ENCODE measurements at regions not wholly inside any gene's neighbourhood (a gene's known extent, or its start where the extent isn't known, plus 50 kb on each side); places are given as distances from the start of the nearest gene placed in this dataset.
"Not testable (repeated sequence)": the region's sequence is repeated elsewhere in the genome, so short reads cannot be mapped to it uniquely, and the experiment has no call there.

DNA sequence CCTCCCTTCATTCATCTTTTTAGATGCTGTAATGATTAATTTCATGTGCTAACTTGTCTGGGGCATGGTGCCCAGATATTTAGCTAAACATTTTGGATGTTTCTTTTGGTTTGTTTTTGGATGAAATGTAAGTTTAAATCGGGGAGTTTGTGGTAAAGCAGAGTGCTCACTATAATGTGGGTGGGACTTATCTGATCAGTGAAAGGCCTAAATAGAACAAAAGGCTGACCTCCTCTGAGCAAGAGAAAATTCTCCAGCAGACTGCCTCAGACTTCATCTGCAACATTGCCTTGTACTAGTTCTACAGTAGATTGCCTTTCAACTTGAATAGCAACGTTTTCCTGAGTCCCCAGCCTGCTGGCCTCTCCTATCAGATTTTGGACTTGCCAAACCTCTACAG, 183.6 kb downstream of the S1PR1 start:
- DNase-seq (ENCODE audit: low read depth) = no peak

DNA sequence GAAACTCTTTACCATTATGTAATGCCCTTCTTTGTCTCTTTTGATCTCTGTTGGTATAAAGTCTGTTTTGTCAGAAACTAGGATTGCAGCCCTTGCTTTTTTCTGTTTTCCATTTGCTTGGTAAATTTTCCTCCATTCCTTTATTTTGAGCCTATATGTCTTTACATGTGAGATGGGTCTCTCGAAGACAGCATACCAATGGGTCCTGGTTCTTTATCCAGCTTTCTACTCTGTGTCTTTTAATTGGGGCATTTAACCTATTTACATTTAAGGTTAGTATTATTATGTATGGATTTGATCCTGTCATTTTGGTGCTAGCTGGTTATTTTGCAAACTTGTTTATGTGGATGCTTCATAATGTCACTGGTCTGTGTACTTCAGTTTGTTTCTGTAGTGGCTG, 191.3 kb downstream of the S1PR1 start:
- DNase-seq (ENCODE audit: low read depth) = not testable (repeated sequence)

DNA sequence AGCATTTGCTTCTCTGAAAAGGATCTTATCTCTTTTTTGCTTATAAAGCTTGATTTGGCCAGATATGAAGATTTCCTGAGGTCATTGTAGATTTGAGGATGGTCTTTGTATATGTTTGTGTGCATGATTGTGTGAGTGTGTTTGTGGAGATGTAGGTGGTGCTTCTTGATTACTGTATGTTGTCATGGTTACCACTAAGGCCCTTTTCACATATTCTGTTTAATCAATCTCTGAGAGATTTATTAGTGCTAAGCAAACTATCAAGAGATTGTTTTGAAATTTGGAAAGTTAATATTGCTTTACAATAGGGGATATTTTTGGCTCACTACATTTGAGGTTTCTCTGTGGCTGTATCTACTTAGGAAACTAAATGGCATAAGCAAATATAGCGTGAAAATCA, 191.7 kb downstream of the S1PR1 start:
- DNase-seq (ENCODE audit: low read depth) = no peak

DNA sequence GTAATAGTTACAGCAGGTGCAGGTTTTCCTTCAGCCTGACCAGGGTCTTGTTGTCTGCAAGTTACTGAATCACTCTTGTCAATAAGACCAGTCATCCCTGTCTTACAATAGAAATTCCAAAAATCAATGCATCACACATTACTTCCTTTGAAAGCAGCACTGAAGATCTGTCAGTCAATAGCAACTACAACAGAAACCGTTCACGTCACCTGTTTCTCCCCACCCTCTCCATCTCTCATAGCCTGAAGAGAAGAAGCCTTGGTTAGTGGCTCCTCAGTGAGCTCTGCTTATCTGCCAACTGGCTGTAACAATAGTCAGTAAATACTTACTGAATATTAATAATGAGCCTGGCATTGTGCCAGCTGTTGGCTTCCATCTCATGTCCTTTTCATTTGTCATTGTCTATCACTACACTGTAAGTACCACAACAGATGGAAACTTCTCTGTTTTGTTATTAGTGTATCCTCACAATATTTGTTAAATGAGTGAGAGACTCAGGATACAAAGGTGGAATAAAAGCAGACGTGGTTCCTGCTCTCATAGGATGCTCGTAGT, 195.2 kb downstream of the S1PR1 start:
- no peak for DNase-seq (ENCODE audit: low read depth)

GRCh38 chr1:101435831-101436511, 199.2 kb downstream of the S1PR1 start:
- DNase-seq (ENCODE audit: low read depth) = no peak

DNA sequence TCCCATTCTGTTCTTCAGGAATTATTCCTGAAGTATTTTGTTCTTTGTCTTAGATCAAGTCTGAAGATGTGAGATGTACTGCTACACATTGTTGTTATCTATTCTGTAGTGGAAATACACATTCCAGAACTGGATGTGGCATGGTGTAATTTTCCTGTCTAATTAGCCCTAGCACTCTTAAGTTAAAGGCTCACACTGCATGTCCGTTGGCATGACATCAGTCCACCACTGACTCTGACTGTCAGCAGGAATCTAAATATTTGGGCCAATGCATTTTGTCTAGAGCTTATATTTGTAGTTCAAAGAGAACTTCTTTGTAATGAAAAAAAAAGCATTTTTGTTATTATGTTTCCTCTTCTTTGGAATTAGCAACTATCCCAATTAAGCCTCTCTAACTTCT, 201.0 kb downstream of the S1PR1 start:
- DNase-seq (ENCODE audit: low read depth) = no peak

DNA sequence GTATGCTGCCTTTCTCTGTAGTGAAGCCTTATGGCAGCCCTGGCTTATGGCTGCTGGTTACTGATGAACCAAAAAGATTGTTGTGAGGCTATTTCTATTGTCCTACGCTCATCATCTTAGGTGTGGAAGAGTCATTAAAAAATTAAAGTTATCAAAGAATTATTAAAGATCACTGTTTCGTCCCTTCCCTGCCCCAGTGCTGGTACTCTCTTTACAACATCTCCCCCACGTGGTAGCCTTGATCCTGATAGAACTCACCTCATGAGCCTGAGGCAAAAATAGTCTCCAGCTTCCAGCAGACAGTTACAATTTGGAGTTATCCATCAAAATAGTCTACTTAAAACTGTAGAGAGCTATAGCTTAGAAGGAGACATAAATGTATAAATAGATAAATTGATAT, 201.5 kb downstream of the S1PR1 start:
- no peak for DNase-seq (ENCODE audit: low read depth)

DNA sequence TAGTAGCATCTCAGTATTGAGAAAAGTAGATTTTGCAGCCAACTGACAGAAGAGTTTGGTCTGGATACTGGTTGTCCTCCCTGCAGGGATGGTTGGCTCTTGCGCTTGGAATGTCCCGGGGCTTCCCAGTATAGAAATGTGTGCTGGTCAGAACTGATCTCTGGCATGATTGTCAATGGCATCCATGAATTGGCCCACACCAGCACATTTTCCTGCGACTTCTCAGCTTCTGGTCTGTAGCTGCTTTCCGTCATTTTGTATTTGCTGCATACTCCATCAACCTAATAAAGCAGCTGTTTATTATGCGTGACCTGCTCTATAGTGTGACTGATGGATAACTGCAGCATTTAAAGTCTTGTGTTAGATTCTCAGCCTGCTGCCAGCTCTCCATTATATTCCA, 203.7 kb downstream of the S1PR1 start:
- no peak for DNase-seq (ENCODE audit: low read depth)

- no peak for DNase-seq (ENCODE audit: low read depth)
Measured at GRCh38 chr1:101444381-101444780, 207.6 kb downstream of the S1PR1 start.

DNA sequence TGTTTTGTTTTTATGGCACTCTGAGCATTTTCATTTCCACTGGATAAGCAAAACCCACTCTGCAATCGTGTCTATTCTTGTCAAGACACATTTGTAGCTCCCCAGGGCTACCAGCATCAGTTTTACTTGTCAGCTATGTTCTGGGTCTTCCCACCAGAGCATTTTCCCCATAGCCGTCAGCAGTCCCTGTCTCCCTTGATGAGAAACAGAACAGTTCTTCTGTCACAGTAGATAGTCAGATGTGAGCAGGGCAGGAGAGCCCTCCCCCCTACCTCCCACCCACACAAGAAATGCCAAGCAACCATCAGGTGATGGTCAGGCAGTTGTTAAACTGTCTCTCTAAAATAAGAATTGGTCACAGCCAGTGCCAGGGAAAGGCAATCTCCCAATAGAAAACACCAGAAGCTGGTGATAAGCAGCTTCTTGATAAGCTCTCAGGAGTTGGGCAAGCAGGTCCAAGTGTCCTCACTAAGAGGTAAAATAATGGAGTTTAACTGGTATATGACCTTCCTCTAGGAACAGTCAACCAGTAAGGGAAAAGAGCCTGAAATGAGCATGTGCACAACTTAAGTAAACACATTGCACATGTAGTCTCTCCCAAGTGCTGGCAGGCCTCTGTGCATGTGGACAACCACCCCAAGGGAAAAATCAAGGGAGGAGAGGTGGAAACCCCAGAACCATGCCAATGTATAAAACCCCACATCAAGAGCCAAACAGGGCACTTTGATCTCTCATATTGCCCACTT, 208.2 kb downstream of the S1PR1 start:
- DNase-seq (ENCODE audit: low read depth) = no peak

GRCh38 chr1:101448018-101448417, 211.2 kb downstream of the S1PR1 start:
- no peak for DNase-seq (ENCODE audit: low read depth)

DNA sequence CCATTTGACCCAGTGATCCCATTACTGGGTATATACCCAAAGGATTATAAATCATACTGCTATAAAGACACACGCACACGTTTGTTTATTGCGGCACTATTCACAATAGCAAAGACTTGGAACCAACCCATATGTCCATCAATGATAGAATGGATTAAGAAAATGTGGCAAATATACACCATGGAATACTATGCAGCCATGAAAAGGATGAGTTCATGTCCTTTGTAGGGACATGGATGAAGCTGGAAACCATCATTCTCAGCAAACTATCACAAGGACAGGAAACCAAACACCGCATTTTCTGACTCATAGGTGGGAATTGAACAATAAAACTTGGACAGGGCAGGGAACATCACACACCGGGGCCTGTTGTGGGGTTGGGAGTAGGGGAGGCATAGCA, 213.9 kb downstream of the S1PR1 start:
- not testable (repeated sequence) for DNase-seq (ENCODE audit: low read depth)

- DNase-seq (ENCODE audit: low read depth) = no peak
Measured at GRCh38 chr1:101451888-101452287, 215.1 kb downstream of the S1PR1 start.

GRCh38 chr1:101452825-101453224, 216.0 kb downstream of the S1PR1 start:
- DNase-seq (ENCODE audit: low read depth) = no peak

DNA sequence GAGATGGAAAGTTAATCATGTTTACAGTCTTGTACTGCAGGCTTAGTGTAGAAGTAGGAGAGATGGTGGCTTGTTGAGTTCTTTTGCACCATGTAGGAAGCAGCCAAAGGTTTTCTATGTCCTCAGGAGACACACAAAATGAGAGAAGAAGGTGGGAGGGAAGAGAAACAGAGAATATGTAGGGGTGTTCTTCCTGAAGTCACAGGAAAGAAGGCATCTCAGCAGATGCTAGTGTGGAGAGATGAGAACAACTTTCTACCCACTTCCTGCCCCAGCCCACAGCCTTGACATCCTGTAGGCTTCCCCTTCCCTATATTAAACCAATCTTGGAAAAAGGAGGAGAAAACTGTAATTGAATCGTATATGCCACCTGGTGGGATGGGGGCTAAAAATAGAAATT, 217.0 kb downstream of the S1PR1 start:
- DNase-seq (ENCODE audit: low read depth) = no peak

DNA sequence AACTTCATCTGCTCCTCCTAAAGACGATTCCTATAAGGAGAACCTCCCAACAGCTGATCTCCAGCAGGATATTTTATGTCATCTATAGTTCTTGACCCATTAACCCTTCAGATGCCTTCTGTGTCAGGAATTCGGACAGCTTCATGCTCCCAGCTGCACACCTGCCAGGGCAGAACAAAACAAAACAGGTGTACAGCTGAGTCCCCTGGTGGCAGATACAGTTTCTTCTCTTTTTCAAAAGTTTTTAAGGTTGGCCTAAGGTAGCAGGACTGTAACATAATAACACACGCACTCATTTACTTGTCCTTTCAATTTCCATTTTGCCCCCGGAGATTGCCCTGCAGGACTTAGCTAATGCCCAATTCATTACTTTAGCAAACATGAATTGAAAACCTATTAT, 218.3 kb downstream of the S1PR1 start:
- no peak for DNase-seq (ENCODE audit: low read depth)

- no peak for DNase-seq (ENCODE audit: low read depth)
Measured at GRCh38 chr1:101460739-101461138, 223.9 kb downstream of the S1PR1 start.

GRCh38 chr1:101463195-101463594, 226.4 kb downstream of the S1PR1 start:
- DNase-seq (ENCODE audit: low read depth) = no peak

DNA sequence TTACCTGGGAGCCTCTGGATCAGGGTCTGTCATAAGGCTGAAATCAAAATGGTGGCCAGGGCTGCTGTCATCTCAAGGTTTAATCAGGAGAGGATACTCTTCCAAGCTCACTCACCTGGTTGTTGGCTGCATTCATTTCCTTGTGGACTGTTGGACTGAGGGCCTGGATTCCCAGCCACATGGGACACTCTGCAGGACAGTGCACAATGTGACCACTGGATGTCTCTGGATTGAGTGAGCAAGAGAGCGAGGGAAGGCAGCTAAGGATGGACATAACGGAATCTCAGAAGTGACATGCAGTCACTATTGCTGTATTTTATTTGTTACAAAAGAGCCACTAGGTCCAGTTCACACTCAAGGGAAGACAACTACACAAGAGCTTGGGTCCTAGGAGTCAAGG, 229.1 kb downstream of the S1PR1 start:
- no peak for DNase-seq (ENCODE audit: low read depth)

DNA sequence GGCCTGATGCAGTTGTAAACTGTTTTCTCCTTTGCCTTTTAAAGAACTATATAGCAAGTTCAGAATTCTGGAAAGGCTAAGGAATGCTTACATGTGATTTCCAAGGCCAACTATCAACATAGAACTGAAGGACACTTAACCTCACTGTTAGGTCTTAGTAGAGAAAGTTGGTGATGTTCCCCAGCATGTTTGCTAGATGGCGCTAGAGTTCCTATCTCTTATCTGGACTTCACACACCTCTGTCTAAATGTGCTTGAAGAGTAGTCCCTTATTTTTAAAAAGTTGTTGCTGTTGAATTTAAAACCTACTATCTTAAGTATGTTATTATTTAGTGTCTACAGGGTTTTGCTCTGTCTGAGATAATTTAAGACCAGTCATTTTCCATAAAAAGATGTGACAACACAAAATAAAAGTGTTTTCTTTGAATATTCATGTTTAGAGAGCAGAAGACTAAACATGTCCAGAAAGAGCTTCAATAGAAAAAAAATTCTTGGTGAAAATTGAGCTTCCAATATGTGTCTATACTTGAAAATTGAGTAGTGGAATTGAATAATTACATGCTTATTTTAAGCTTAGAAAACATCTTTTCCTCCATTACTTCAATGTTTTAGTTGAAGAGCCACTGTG, 237.3 kb downstream of the S1PR1 start:
- DNase-seq (ENCODE audit: low read depth) = no peak

- no peak for DNase-seq (ENCODE audit: low read depth)
Measured at GRCh38 chr1:101476541-101476940, 239.7 kb downstream of the S1PR1 start.

DNA sequence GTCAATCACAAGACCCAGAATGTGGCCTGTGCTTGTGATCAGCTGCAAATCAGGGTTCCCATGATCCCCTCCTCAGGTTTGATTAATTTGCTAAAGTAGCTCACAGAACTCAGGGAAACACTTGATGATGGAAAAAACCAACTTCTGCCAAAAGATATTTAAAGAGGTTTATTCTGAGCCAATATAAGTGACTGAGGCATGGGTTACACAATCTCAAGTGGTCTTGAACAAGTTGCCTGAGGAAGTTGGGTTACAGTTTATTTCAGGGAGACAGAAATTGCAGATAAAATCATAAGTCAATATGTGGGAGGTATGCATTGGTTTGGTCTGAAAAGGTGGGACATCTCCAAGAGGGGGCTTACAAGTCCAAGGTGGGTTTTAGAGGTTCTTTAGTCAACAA, 243.1 kb downstream of the S1PR1 start:
- DNase-seq (ENCODE audit: low read depth) = no peak

DNA sequence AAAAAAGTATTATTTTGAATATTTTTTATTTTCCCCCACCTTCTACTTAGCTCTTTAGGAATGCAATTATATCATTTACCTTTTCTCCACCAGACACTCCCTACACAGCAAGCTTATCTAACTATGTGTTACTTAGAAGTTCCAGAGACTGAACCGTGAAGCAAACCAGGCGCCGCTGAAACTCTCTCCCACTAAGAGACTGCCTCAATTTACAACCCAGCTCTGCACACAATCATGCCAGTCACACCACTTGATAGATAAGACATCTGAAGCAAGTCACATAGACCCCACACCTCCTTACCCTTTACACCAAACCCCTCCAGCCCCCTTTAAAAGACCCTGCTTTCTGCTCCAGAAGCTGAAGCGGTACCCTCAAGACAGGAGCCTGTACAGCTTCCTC, 245.5 kb downstream of the S1PR1 start:
- DNase-seq (ENCODE audit: low read depth) = no peak
